ENCODE measurements at regions not wholly inside any gene's neighbourhood (a gene's known extent, or its start where the extent isn't known, plus 50 kb on each side); places are given as distances from the start of the nearest gene placed in this dataset.

DNA sequence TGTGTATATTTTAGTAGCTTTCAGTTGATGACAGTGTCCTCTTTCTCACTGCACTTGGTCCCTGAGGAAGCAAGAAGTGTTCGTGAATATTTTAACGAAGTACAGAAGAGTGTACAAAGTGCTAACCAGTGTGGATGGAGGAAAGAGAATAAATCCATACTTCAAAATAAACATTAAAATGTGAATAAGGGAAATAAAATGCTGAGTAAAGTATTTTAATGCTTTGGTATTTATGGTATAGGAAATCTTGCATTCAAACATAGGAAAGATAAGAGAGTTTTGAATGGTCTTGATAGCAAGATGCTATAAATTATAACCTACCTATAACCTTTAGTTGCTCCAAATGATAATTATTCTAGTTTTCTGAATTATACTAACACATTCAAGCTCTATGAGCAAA is 493.4 kb upstream of the EYS start:
- TF ChIP-seq, protein P1, sequence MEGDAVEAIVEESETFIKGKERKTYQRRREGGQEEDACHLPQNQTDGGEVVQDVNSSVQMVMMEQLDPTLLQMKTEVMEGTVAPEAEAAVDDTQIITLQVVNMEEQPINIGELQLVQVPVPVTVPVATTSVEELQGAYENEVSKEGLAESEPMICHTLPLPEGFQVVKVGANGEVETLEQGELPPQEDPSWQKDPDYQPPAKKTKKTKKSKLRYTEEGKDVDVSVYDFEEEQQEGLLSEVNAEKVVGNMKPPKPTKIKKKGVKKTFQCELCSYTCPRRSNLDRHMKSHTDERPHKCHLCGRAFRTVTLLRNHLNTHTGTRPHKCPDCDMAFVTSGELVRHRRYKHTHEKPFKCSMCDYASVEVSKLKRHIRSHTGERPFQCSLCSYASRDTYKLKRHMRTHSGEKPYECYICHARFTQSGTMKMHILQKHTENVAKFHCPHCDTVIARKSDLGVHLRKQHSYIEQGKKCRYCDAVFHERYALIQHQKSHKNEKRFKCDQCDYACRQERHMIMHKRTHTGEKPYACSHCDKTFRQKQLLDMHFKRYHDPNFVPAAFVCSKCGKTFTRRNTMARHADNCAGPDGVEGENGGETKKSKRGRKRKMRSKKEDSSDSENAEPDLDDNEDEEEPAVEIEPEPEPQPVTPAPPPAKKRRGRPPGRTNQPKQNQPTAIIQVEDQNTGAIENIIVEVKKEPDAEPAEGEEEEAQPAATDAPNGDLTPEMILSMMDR (conservative IDR thresholded peaks at IDR 0.05; ENCODE audit: low read depth, low read length) = no peak
- TF ChIP-seq EZH2phosphoT487 (IDR thresholded peaks at IDR 0.05; ENCODE audit: borderline replicate concordance, low read length) = no peak
